HL-60 (cell line): ENCODE measurements at regions not wholly inside any gene's neighbourhood (a gene's known extent, or its start where the extent isn't known, plus 50 kb on each side); places are given as distances from the start of the nearest gene placed in this dataset.

Experiments
- DNase-seq, 2 experiments: peaks; one replicate each; pipeline ENCODE4 v3.0.0-alpha.2; 2010 to 2020; ENCODE audit warnings: low read depth in 1 of 2, low spot score in 1 of 2
- H3K27ac ChIP-seq: fragments of 250-450 bp; sonication (Bioruptor Pico); replicated peaks from 2 replicates; pipeline ENCODE4 v1.5.1; 2020; ENCODE audit warnings: mild to moderate bottlenecking, moderate library complexity
- H3K27me3 ChIP-seq: fragments of 250-450 bp; sonication (Bioruptor Pico); 2 replicates; pipeline ENCODE4 v1.5.1; 2021; ENCODE audit warnings: mild to moderate bottlenecking, moderate library complexity; ENCODE audit not compliant: insufficient read depth, poor library complexity, severe bottlenecking
- H3K4me3 ChIP-seq: replicated peaks from 2 replicates; pipeline ENCODE4 v1.5.1; 2011; ENCODE audit warnings: mild to moderate bottlenecking, control low read depth, low read length; ENCODE audit not compliant: insufficient read depth
- GABPA ChIP-seq: IDR thresholded peaks from 2 replicates; pipeline ENCODE4 v1.6.1; 2012; ENCODE audit warnings: low read depth
- POLR2AphosphoS5 ChIP-seq: IDR thresholded peaks from 2 replicates; pipeline ENCODE4 v1.6.1; 2012; ENCODE audit warnings: low read depth
- SPI1 ChIP-seq: IDR thresholded peaks from 2 replicates; pipeline ENCODE4 v1.6.1; 2012; ENCODE audit warnings: low read depth, mild to moderate bottlenecking, borderline replicate concordance
- TF ChIP-seq, protein P1 (sequence below): IDR thresholded peaks from 2 replicates; pipeline ENCODE4 v1.6.1; 2012; ENCODE audit warnings: low read depth; ENCODE audit not compliant: insufficient replicate concordance
- TF ChIP-seq, protein P2 (sequence below): IDR thresholded peaks from one replicate; pipeline ENCODE4 v1.5.1; 2011; ENCODE audit warnings: low read length, control low read depth, inconsistent platforms; ENCODE audit not compliant: insufficient read depth

DNA sequence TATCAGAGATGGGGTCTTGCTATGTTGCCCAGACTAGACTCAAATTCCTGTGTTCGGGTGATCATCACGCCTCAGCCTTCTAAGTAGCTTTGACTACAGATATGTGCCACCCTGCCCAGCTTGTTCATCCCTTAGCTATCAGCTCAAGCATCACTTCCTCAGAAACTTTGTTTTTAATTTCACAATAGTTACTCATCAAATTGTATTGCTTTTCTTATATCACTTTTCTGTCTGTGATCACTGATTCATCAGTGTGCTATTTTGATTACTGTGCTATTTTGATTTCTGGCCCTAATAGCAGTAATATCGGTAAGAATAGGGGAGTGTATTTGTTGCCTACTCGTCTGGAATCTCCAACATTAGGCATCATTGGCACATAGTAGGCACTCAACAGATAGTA, 878.6 kb upstream of the PCDH20 start:
- DNase-seq: no peak
- Histone ChIP-seq H3K27me3 (no peaks in the 10 kb centered on the region), H3K27ac (no peak overlapping the region), H3K4me3 (no peak overlapping the region)
- TF ChIP-seq, protein P1, sequence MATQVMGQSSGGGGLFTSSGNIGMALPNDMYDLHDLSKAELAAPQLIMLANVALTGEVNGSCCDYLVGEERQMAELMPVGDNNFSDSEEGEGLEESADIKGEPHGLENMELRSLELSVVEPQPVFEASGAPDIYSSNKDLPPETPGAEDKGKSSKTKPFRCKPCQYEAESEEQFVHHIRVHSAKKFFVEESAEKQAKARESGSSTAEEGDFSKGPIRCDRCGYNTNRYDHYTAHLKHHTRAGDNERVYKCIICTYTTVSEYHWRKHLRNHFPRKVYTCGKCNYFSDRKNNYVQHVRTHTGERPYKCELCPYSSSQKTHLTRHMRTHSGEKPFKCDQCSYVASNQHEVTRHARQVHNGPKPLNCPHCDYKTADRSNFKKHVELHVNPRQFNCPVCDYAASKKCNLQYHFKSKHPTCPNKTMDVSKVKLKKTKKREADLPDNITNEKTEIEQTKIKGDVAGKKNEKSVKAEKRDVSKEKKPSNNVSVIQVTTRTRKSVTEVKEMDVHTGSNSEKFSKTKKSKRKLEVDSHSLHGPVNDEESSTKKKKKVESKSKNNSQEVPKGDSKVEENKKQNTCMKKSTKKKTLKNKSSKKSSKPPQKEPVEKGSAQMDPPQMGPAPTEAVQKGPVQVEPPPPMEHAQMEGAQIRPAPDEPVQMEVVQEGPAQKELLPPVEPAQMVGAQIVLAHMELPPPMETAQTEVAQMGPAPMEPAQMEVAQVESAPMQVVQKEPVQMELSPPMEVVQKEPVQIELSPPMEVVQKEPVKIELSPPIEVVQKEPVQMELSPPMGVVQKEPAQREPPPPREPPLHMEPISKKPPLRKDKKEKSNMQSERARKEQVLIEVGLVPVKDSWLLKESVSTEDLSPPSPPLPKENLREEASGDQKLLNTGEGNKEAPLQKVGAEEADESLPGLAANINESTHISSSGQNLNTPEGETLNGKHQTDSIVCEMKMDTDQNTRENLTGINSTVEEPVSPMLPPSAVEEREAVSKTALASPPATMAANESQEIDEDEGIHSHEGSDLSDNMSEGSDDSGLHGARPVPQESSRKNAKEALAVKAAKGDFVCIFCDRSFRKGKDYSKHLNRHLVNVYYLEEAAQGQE: no peak
- no peak for TF ChIP-seq POLR2AphosphoS5
- TF ChIP-seq, protein P2, sequence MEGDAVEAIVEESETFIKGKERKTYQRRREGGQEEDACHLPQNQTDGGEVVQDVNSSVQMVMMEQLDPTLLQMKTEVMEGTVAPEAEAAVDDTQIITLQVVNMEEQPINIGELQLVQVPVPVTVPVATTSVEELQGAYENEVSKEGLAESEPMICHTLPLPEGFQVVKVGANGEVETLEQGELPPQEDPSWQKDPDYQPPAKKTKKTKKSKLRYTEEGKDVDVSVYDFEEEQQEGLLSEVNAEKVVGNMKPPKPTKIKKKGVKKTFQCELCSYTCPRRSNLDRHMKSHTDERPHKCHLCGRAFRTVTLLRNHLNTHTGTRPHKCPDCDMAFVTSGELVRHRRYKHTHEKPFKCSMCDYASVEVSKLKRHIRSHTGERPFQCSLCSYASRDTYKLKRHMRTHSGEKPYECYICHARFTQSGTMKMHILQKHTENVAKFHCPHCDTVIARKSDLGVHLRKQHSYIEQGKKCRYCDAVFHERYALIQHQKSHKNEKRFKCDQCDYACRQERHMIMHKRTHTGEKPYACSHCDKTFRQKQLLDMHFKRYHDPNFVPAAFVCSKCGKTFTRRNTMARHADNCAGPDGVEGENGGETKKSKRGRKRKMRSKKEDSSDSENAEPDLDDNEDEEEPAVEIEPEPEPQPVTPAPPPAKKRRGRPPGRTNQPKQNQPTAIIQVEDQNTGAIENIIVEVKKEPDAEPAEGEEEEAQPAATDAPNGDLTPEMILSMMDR: no peak
- no peak for TF ChIP-seq GABPA
- no peak for TF ChIP-seq SPI1

DNA sequence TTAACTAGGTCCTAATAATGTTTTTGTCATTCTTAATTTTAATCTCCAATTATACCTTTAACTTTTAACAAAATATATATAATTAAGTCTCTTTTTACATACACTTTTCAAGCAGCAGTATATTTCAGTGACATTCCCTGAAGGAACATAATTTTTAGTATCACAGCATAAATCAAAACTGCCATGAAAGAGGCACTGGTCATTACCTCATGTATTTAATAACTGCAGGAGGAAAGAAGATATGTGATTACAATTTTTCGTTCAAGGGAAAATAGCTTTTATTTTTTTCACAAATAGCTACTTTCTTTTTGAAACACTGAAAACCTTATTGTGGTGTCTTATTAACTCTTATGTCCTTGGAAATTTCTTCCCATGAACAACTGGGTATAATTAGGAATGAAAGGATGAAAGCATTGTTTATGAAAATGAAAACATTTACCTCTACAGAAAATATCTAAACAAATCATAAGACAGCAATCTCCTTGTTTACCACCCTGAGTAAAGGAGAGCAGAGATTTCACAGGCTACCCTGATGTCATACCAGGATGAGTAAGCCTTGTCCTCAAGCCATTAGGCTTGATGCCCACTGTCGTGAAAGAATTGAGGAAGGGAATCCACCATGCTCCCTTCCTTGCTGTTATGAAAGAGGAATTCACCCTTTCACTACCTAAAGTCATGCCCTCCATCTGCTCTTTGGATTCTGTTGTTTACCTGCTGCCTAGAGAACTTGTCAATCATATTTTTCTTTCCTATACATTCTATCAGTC, 877.2 kb upstream of the PCDH20 start:
- DNase-seq: no peak
- no peak for TF ChIP-seq SPI1
- no peak for TF ChIP-seq POLR2AphosphoS5
- no peak for TF ChIP-seq GABPA
- TF ChIP-seq, protein P2: no peak
- TF ChIP-seq, protein P1: no peak
- no peak overlapping the region for H3K4me3 ChIP-seq
- H3K27me3 ChIP-seq: no peaks in the 10 kb centered on the region
- H3K27ac ChIP-seq: no peak overlapping the region

DNA sequence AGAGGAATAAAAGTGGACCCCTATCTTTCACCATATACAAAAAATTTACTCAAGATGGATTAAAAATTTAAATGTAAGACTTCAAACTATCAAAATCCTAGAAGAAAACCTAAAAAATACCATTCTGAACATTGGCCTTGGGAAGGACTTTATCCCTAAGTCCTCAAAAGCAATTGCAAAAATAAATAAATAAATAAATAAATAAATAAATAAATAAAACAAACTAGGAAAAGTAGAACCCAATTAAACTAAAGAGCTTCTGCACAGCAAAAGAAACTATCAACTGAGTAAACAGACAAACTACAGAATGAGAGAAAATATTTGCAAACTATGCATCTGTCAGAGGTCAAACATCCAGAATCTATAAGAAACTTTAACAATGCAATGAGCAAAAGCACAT, 874.9 kb upstream of the PCDH20 start:
- TF ChIP-seq, protein P1: no peak
- TF ChIP-seq POLR2AphosphoS5 (no peak), GABPA (no peak), SPI1 (no peak)
- TF ChIP-seq, protein P2: no peak
- H3K4me3 ChIP-seq: no peak overlapping the region
- no peak for DNase-seq
- no peak overlapping the region for H3K27ac ChIP-seq
- H3K27me3 ChIP-seq: no peaks in the 10 kb centered on the region
